GM18505 (cell line): ENCODE measurements at regions not wholly inside any gene's neighbourhood (a gene's known extent, or its start where the extent isn't known, plus 50 kb on each side); places are given as distances from the start of the nearest gene placed in this dataset.

Source experiments
- ATAC-seq: cut with Tn5 transposase; IDR thresholded peaks from one replicate; pipeline ENCODE4 v1.9.1; 2021; ENCODE audit not compliant: unreplicated experiment
- POLR2A ChIP-seq: IDR thresholded peaks from 4 replicates; pipeline ENCODE4 v1.6.1; 2011; ENCODE audit warnings: borderline replicate concordance; ENCODE audit not compliant: insufficient read depth, insufficient read length; ENCODE audit errors: extremely low read depth

- ATAC-seq = no peak
- no peak for TF ChIP-seq POLR2A
These were observed 532.4 kb upstream of the ANKRD30A start for GRCh38 chr10:36592964-36593363.

GRCh38 chr10:36591436-36591835 lies 534.0 kb upstream of the ANKRD30A start:
- ATAC-seq = no peak
- no peak for TF ChIP-seq POLR2A

GRCh38 chr10:36583690-36584089 lies 541.7 kb upstream of the ANKRD30A start:
- ATAC-seq = no peak
- no peak for TF ChIP-seq POLR2A

GRCh38 chr10:36581237-36581636 lies 544.2 kb upstream of the ANKRD30A start:
- no peak for ATAC-seq
- no peak for TF ChIP-seq POLR2A

- ATAC-seq = no peak
- no peak for TF ChIP-seq POLR2A
These were observed 547.1 kb upstream of the ANKRD30A start for GRCh38 chr10:36578306-36578705.

GRCh38 chr10:36577126-36577525 lies 548.3 kb upstream of the ANKRD30A start:
- ATAC-seq = no peak

GRCh38 chr10:36574207-36574606 lies 551.2 kb upstream of the ANKRD30A start:
- ATAC-seq = no peak
- TF ChIP-seq POLR2A = no peak

More at GRCh38 chr10:36577126-36577525, 548.3 kb upstream of the ANKRD30A start:
- no peak for TF ChIP-seq POLR2A

GRCh38 chr10:36573246-36573645 lies 552.2 kb upstream of the ANKRD30A start:
- no peak for ATAC-seq
- no peak for TF ChIP-seq POLR2A

- no peak for ATAC-seq
- TF ChIP-seq POLR2A = no peak
These were observed 561.0 kb upstream of the ANKRD30A start for GRCh38 chr10:36564433-36564832.

GRCh38 chr10:36559412-36560400 lies 565.7 kb upstream of the ANKRD30A start:
- no peak for TF ChIP-seq POLR2A
- ATAC-seq = no peak

- TF ChIP-seq POLR2A = no peak
- no peak for ATAC-seq
These were observed 568.9 kb upstream of the ANKRD30A start for GRCh38 chr10:36556468-36556867.

- no peak for ATAC-seq
- TF ChIP-seq POLR2A = no peak
These were observed 570.4 kb upstream of the ANKRD30A start for GRCh38 chr10:36555036-36555435.

- TF ChIP-seq POLR2A = no peak
- no peak for ATAC-seq
These were observed 577.4 kb upstream of the ANKRD30A start for GRCh38 chr10:36547965-36548364.

- no peak for TF ChIP-seq POLR2A
- ATAC-seq = no peak
These were observed 582.9 kb upstream of the ANKRD30A start for GRCh38 chr10:36542493-36542892.
